GM23338 (cell line): ENCODE measurements at regions not wholly inside any gene's neighbourhood (a gene's known extent, or its start where the extent isn't known, plus 50 kb on each side); places are given as distances from the start of the nearest gene placed in this dataset.

Experiments
- ATAC-seq: fragments of 200-7000 bp; cut with Tn5 transposase; 3 replicates; pipeline ENCODE4 v1.9.1; 2020
- DNase-seq: peaks from one replicate; pipeline ENCODE4 v3.0.0-alpha.2; 2015; ENCODE audit warnings: low spot score
- H2AFZ ChIP-seq: fragments of 200-600 bp; sonication (generic); 2 replicates; pipeline ENCODE4 v1.8.0; 2016; ENCODE audit warnings: antibody characterized with exemption, mild to moderate bottlenecking, moderate library complexity
- H3F3A ChIP-seq: fragments of 200-600 bp; sonication (generic); replicated peaks from 2 replicates; pipeline ENCODE4 v1.8.0; 2017; ENCODE audit warnings: antibody characterized with exemption, mixed run types, low read depth
- H3K27ac ChIP-seq: fragments of 200-600 bp; sonication (generic); 2 replicates; pipeline ENCODE4 v1.6.1; 2016; ENCODE audit warnings: low read depth
- H3K27me3 ChIP-seq: fragments of 200-600 bp; sonication (generic); 2 replicates; pipeline ENCODE4 v1.8.0; 2016; ENCODE audit warnings: mild to moderate bottlenecking, mixed run types, moderate library complexity; ENCODE audit not compliant: insufficient read depth
- H3K36me3 ChIP-seq: fragments of 200-600 bp; sonication (generic); 2 replicates; pipeline ENCODE4 v1.8.0; 2016; ENCODE audit warnings: mild to moderate bottlenecking; ENCODE audit not compliant: insufficient read depth
- H3K4me1 ChIP-seq: fragments of 200-600 bp; sonication (generic); 2 replicates; pipeline ENCODE4 v1.8.0; 2016; ENCODE audit warnings: mild to moderate bottlenecking, moderate library complexity; ENCODE audit not compliant: insufficient read depth
- H3K4me2 ChIP-seq: fragments of 200-600 bp; sonication (generic); 2 replicates; pipeline ENCODE4 v1.7.1; 2017; ENCODE audit warnings: mixed run types
- H3K4me3 ChIP-seq: fragments of 200-600 bp; sonication (generic); 2 replicates; pipeline ENCODE4 v1.6.1; 2016; ENCODE audit warnings: mixed run types
- H3K79me2 ChIP-seq: fragments of 200-600 bp; sonication (generic); replicated peaks from 2 replicates; pipeline ENCODE4 v1.8.0; 2017; ENCODE audit warnings: mild to moderate bottlenecking; ENCODE audit not compliant: insufficient read depth
- H3K9me2 ChIP-seq: fragments of 200-600 bp; sonication (generic); 2 replicates; pipeline ENCODE4 v1.8.0; 2017; ENCODE audit not compliant: insufficient read depth
- H4K20me1 ChIP-seq: fragments of 200-600 bp; sonication (generic); replicated peaks from 2 replicates; pipeline ENCODE4 v1.8.0; 2017; ENCODE audit warnings: mild to moderate bottlenecking; ENCODE audit not compliant: insufficient read depth
- H3K27ac Mint-ChIP-seq: 2 replicates; pipeline ENCODE4 v1.8.0; 2020; ENCODE audit warnings: inconsistent platforms, mild to moderate bottlenecking, moderate library complexity, mixed read lengths
- H3K27me3 Mint-ChIP-seq: 3 replicates; pipeline ENCODE4 v1.8.0; 2022; ENCODE audit warnings: low read depth, mild to moderate bottlenecking, moderate library complexity, mixed read lengths, inconsistent platforms; ENCODE audit not compliant: insufficient read depth, poor library complexity
- H3K36me3 Mint-ChIP-seq: 3 replicates; pipeline ENCODE4 v1.8.0; 2021; ENCODE audit warnings: low read depth, mild to moderate bottlenecking, inconsistent platforms, moderate library complexity, mixed read lengths
- H3K4me1 Mint-ChIP-seq: 3 replicates; pipeline ENCODE4 v1.8.0; 2020; ENCODE audit warnings: mild to moderate bottlenecking, inconsistent platforms, mixed read lengths
- H3K4me3 Mint-ChIP-seq: 3 replicates; pipeline ENCODE4 v1.8.0; 2021; ENCODE audit warnings: moderate library complexity, mild to moderate bottlenecking, inconsistent platforms, mixed read lengths
- H3K9me3 Mint-ChIP-seq: 3 replicates; pipeline ENCODE4 v1.8.0; 2020; ENCODE audit warnings: moderate library complexity, mild to moderate bottlenecking, inconsistent platforms, mixed read lengths
- CTCF ChIP-seq, 2 experiments: fragments of 200-600 bp in 1 of 2; sonication (generic) in 1 of 2; conservative IDR thresholded peaks; 2 replicates each; pipeline versions ENCODE4 v1.5.1 to v1.6.1; 2016 to 2017; ENCODE audit warnings: antibody characterized with exemption in 2 of 2, low read depth in 2 of 2, mild to moderate bottlenecking in 2 of 2, moderate library complexity in 1 of 2
- EZH2phosphoT487 ChIP-seq: fragments of 200-600 bp; sonication (generic); IDR thresholded peaks from one replicate; pipeline ENCODE4 v1.8.1; 2018; ENCODE audit warnings: antibody characterized with exemption; ENCODE audit not compliant: unreplicated experiment
- JUNB ChIP-seq: IDR thresholded peaks from one replicate; pipeline ENCODE4 v1.6.1; 2016; ENCODE audit warnings: antibody characterized with exemption; ENCODE audit not compliant: unreplicated experiment
- POLR2AphosphoS5 ChIP-seq: IDR thresholded peaks from 2 replicates; pipeline ENCODE4 v1.6.1; 2016; ENCODE audit warnings: antibody characterized with exemption, low read depth
- ZNF114 ChIP-seq: fragments of 250-450 bp; sonication (Bioruptor Pico); IDR thresholded peaks from 2 replicates; pipeline ENCODE4 v1.5.0; 2020; ENCODE audit warnings: mild to moderate bottlenecking, moderate library complexity
- ZNF462 ChIP-seq: fragments of 250-450 bp; sonication (Bioruptor Pico); IDR thresholded peaks from 2 replicates; pipeline ENCODE4 v1.5.0; 2020; ENCODE audit warnings: mild to moderate bottlenecking, moderate library complexity

- TF ChIP-seq POLR2AphosphoS5 (no peak), ZNF462 (no peak), JUNB (no peak), ZNF114 (CRISPR knock-in tag) (no peak), EZH2phosphoT487 (no peak), CTCF (conservative IDR thresholded peaks at IDR 0.05; ENCODE audit: low read depth in 2 of 2) (peak; percentile 82 to 99)
- Mint-ChIP-seq H3K4me3 (no peak overlapping the region), H3K4me1 (peaks cover 24% of the 10 kb centered on the region), H3K9me3 (no peaks in the 10 kb centered on the region), H3K27me3 (peaks cover 2% of the 10 kb centered on the region), H3K36me3 (no peaks in the 10 kb centered on the region), H3K27ac (no peak overlapping the region)
- Histone ChIP-seq H2AFZ (no peak overlapping the region), H3K9me2 (no peaks in the 10 kb centered on the region), H3K79me2 (no peaks in the 10 kb centered on the region), H3K27ac (no peak overlapping the region), H3K4me1 (peaks cover 28% of the 10 kb centered on the region), H4K20me1 (no peaks in the 10 kb centered on the region), H3K4me2 (peak overlapping the region; percentile 30), H3F3A (no peaks in the 10 kb centered on the region), H3K27me3 (no peaks in the 10 kb centered on the region), H3K4me3 (no peak overlapping the region), H3K36me3 (no peaks in the 10 kb centered on the region)
- ATAC-seq: peak; percentile 67
- peak; percentile 69 for DNase-seq
These were observed 180.8 kb downstream of the C12orf50 start for GRCh38 chr12:87848248-87848868.
